WTC11 (cell line): ENCODE measurements at regions not wholly inside any gene's neighbourhood (a gene's known extent, or its start where the extent isn't known, plus 50 kb on each side); places are given as distances from the start of the nearest gene placed in this dataset.

Experiments
- ATAC-seq: fragments of 200-7000 bp; cut with Tn5 transposase; 2 replicates; pipeline ENCODE4 v1.10.0; 2021; ENCODE audit warnings: mild to moderate bottlenecking, moderate library complexity
- CTCF ChIA-PET: fragments of 300-600 bp; sonication (Branson Sonifier 250); formaldehyde crosslinking; loops from one replicate; lab custom pipeline; 2021; ENCODE audit warnings: antibody characterized with exemption; lab: Charles Lee
- POLR2A ChIA-PET: fragments of 350-600 bp; sonication (Branson Sonifier 250); formaldehyde crosslinking; loops from one replicate; lab custom pipeline; 2021; ENCODE audit warnings: antibody characterized with exemption; lab: Charles Lee
- DNase-seq: peaks from one replicate; pipeline ENCODE4 v3.0.0; 2021; ENCODE audit warnings: low spot score
- H3K27ac Mint-ChIP-seq: 2 replicates; pipeline ENCODE4 v1.8.0; 2021; ENCODE audit warnings: mixed read lengths
- H3K27me3 Mint-ChIP-seq: 2 replicates; pipeline ENCODE4 v1.8.0; 2021; ENCODE audit warnings: low read depth, mild to moderate bottlenecking, moderate library complexity, mixed read lengths
- H3K36me3 Mint-ChIP-seq: 2 replicates; pipeline ENCODE4 v1.8.0; 2021; ENCODE audit warnings: mixed read lengths
- H3K4me1 Mint-ChIP-seq: 2 replicates; pipeline ENCODE4 v1.8.0; 2022; ENCODE audit warnings: mixed read lengths
- H3K4me3 Mint-ChIP-seq: 2 replicates; pipeline ENCODE4 v1.8.0; 2021; ENCODE audit warnings: mild to moderate bottlenecking, moderate library complexity, mixed read lengths
- H3K9me3 Mint-ChIP-seq: 2 replicates; pipeline ENCODE4 v1.8.0; 2021; ENCODE audit warnings: mixed read lengths
- FOXJ3 ChIP-seq: sonication (generic); formaldehyde crosslinking; IDR thresholded peaks from 2 replicates; pipeline ENCODE4 v1.9.0; 2021; ENCODE audit warnings: missing genetic modification reagents, mild to moderate bottlenecking, borderline replicate concordance
- GABPB1 ChIP-seq: sonication (generic); formaldehyde crosslinking; IDR thresholded peaks from 2 replicates; pipeline ENCODE4 v1.8.1; 2023; ENCODE audit warnings: mild to moderate bottlenecking, missing genetic modification reagents
- JUN ChIP-seq: sonication (generic); formaldehyde crosslinking; IDR thresholded peaks from 2 replicates; pipeline ENCODE4 v1.8.0; 2023; ENCODE audit warnings: mild to moderate bottlenecking, missing genetic modification reagents
- KAT7 ChIP-seq: sonication (generic); formaldehyde crosslinking; IDR thresholded peaks from 2 replicates; pipeline ENCODE4 v1.8.1; 2023; ENCODE audit warnings: missing genetic modification reagents, mild to moderate bottlenecking, borderline replicate concordance
- MXD4 ChIP-seq: fragments of 250-450 bp; sonication (Bioruptor Pico); IDR thresholded peaks from 2 replicates; pipeline ENCODE4 v1.8.0; 2021; ENCODE audit warnings: mild to moderate bottlenecking, moderate library complexity, borderline replicate concordance
- NR1H2 ChIP-seq: sonication (generic); formaldehyde crosslinking; IDR thresholded peaks from 2 replicates; pipeline ENCODE4 v1.9.0; 2021; ENCODE audit warnings: mild to moderate bottlenecking, moderate library complexity, missing genetic modification reagents
- OVOL2 ChIP-seq: fragments of 250-450 bp; sonication (Bioruptor Pico); IDR thresholded peaks from 2 replicates; pipeline ENCODE4 v1.9.0; 2021; ENCODE audit warnings: mild to moderate bottlenecking, borderline replicate concordance
- PRDM15 ChIP-seq: sonication (generic); formaldehyde crosslinking; IDR thresholded peaks from 2 replicates; pipeline ENCODE4 v1.8.0; 2022; ENCODE audit warnings: missing genetic modification reagents
- PRRX2 ChIP-seq: fragments of 250-450 bp; sonication (Bioruptor Pico); IDR thresholded peaks from 2 replicates; pipeline ENCODE4 v1.8.0; 2021; ENCODE audit warnings: mild to moderate bottlenecking
- RELA ChIP-seq: sonication (generic); formaldehyde crosslinking; IDR thresholded peaks from 2 replicates; pipeline ENCODE4 v1.8.1; 2022; ENCODE audit warnings: missing genetic modification reagents, mild to moderate bottlenecking, borderline replicate concordance
- SMAD4 ChIP-seq: sonication (generic); formaldehyde crosslinking; IDR thresholded peaks from 2 replicates; pipeline ENCODE4 v1.8.0; 2022; ENCODE audit warnings: mild to moderate bottlenecking, missing genetic modification reagents
- SP1 ChIP-seq: sonication (generic); formaldehyde crosslinking; conservative IDR thresholded peaks from 2 replicates; pipeline ENCODE4 v1.8.1; 2022; ENCODE audit warnings: missing genetic modification reagents
- TEAD1 ChIP-seq: sonication (generic); formaldehyde crosslinking; IDR thresholded peaks from 2 replicates; pipeline ENCODE4 v1.8.0; 2022; ENCODE audit warnings: mild to moderate bottlenecking, missing genetic modification reagents
- TEAD4 ChIP-seq: sonication (generic); formaldehyde crosslinking; IDR thresholded peaks from 2 replicates; pipeline ENCODE4 v1.8.0; 2022; ENCODE audit warnings: mild to moderate bottlenecking, missing genetic modification reagents
- USF2 ChIP-seq: sonication (generic); formaldehyde crosslinking; IDR thresholded peaks from 2 replicates; pipeline ENCODE4 v1.8.1; 2023; ENCODE audit warnings: mild to moderate bottlenecking, missing genetic modification reagents, moderate library complexity
- ZNF281 ChIP-seq: sonication (generic); formaldehyde crosslinking; IDR thresholded peaks from 2 replicates; pipeline ENCODE4 v1.8.0; 2023; ENCODE audit warnings: mild to moderate bottlenecking, missing genetic modification reagents
- ZNF423 ChIP-seq: fragments of 250-450 bp; sonication (Bioruptor Pico); IDR thresholded peaks from 2 replicates; pipeline ENCODE4 v2.1.2; 2022; ENCODE audit warnings: mild to moderate bottlenecking, moderate library complexity
- TF ChIP-seq, protein P1 (sequence below): fragments of 250-450 bp; sonication (Bioruptor Pico); IDR thresholded peaks from 2 replicates; pipeline ENCODE4 v1.9.0; 2021; ENCODE audit warnings: mild to moderate bottlenecking
- TF ChIP-seq, protein P2 (sequence below): sonication (generic); formaldehyde crosslinking; IDR thresholded peaks from 2 replicates; pipeline ENCODE4 v1.8.0; 2022; ENCODE audit warnings: mild to moderate bottlenecking, missing genetic modification reagents
- TF ChIP-seq, protein P3 (sequence below): sonication (generic); formaldehyde crosslinking; IDR thresholded peaks from 2 replicates; pipeline ENCODE4 v1.8.1; 2023; ENCODE audit warnings: mild to moderate bottlenecking, missing genetic modification reagents

- TF ChIP-seq TEAD1 (CRISPR knock-in tag): no peak
- TF ChIP-seq ZNF423 (CRISPR knock-in tag): no peak
- TF ChIP-seq RELA: no peak
- TF ChIP-seq MXD4: no peak
- TF ChIP-seq, protein P1, sequence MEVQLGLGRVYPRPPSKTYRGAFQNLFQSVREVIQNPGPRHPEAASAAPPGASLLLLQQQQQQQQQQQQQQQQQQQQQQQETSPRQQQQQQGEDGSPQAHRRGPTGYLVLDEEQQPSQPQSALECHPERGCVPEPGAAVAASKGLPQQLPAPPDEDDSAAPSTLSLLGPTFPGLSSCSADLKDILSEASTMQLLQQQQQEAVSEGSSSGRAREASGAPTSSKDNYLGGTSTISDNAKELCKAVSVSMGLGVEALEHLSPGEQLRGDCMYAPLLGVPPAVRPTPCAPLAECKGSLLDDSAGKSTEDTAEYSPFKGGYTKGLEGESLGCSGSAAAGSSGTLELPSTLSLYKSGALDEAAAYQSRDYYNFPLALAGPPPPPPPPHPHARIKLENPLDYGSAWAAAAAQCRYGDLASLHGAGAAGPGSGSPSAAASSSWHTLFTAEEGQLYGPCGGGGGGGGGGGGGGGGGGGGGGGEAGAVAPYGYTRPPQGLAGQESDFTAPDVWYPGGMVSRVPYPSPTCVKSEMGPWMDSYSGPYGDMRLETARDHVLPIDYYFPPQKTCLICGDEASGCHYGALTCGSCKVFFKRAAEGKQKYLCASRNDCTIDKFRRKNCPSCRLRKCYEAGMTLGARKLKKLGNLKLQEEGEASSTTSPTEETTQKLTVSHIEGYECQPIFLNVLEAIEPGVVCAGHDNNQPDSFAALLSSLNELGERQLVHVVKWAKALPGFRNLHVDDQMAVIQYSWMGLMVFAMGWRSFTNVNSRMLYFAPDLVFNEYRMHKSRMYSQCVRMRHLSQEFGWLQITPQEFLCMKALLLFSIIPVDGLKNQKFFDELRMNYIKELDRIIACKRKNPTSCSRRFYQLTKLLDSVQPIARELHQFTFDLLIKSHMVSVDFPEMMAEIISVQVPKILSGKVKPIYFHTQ (CRISPR knock-in tag): no peak
- TF ChIP-seq TEAD4 (CRISPR knock-in tag): no peak
- TF ChIP-seq ZNF281 (CRISPR knock-in tag): no peak
- TF ChIP-seq PRDM15 (CRISPR knock-in tag): no peak
- TF ChIP-seq, protein P2, sequence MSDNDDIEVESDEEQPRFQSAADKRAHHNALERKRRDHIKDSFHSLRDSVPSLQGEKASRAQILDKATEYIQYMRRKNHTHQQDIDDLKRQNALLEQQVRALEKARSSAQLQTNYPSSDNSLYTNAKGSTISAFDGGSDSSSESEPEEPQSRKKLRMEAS: no peak
- no peak for TF ChIP-seq JUN (CRISPR knock-in tag)
- TF ChIP-seq FOXJ3 (CRISPR knock-in tag): no peak
- TF ChIP-seq USF2: no peak
- TF ChIP-seq KAT7 (CRISPR knock-in tag): no peak
- no peak for TF ChIP-seq PRRX2
- no peak for TF ChIP-seq SMAD4 (CRISPR knock-in tag)
- TF ChIP-seq OVOL2 (CRISPR knock-in tag): no peak
- no peak for TF ChIP-seq GABPB1
- TF ChIP-seq, protein P3, sequence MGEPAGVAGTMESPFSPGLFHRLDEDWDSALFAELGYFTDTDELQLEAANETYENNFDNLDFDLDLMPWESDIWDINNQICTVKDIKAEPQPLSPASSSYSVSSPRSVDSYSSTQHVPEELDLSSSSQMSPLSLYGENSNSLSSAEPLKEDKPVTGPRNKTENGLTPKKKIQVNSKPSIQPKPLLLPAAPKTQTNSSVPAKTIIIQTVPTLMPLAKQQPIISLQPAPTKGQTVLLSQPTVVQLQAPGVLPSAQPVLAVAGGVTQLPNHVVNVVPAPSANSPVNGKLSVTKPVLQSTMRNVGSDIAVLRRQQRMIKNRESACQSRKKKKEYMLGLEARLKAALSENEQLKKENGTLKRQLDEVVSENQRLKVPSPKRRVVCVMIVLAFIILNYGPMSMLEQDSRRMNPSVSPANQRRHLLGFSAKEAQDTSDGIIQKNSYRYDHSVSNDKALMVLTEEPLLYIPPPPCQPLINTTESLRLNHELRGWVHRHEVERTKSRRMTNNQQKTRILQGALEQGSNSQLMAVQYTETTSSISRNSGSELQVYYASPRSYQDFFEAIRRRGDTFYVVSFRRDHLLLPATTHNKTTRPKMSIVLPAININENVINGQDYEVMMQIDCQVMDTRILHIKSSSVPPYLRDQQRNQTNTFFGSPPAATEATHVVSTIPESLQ (CRISPR knock-in tag): no peak
- no peak for TF ChIP-seq NR1H2 (CRISPR knock-in tag)
- no peak for TF ChIP-seq SP1
- ATAC-seq (peak; percentile 81), DNase-seq (no peak)
- CTCF ChIA-PET: interaction anchor here (1.7 kb wide), 1 partner anchor 10 kb away, joined by 4 read pairs; no protein-coding TSS in a partner anchor
- peaks cover 16% of the 10 kb centered on the region for H3K36me3 Mint-ChIP-seq
- H3K9me3 Mint-ChIP-seq: peaks cover 37% of the 10 kb centered on the region
- POLR2A ChIA-PET: no interaction called here
- H3K27ac Mint-ChIP-seq: no peak overlapping the region
- peaks cover 20% of the 10 kb centered on the region for H3K4me1 Mint-ChIP-seq
- no peak overlapping the region for H3K4me3 Mint-ChIP-seq
- no peaks in the 10 kb centered on the region for H3K27me3 Mint-ChIP-seq
Observed at GRCh38 chr7:68414631-68415425, 1183.4 kb upstream of the AUTS2 start.
